Muscle layer of colon (tissue), 2 donors: ENCODE measurements at regions not wholly inside any gene's neighbourhood (a gene's known extent, or its start where the extent isn't known, plus 50 kb on each side); places are given as distances from the start of the nearest gene placed in this dataset.

ENCODE experiments used
- H3K27ac ChIP-seq: one replicate; pipeline ENCODE4 v1.7.0; 2013; ENCODE audit warnings: low read depth, mild to moderate bottlenecking, low read length, moderate library complexity
- H3K27me3 ChIP-seq, 2 donors: one replicate each; pipeline ENCODE4 v1.7.0; 2013; ENCODE audit warnings: low read length in 2 of 2, mild to moderate bottlenecking in 2 of 2; ENCODE audit not compliant: insufficient read depth in 2 of 2, control insufficient read depth in 1 of 2
- H3K36me3 ChIP-seq: one replicate; pipeline ENCODE4 v1.7.0; 2013; ENCODE audit warnings: mild to moderate bottlenecking, low read length; ENCODE audit not compliant: insufficient read depth
- H3K4me1 ChIP-seq: one replicate; pipeline ENCODE4 v1.7.0; 2013; ENCODE audit warnings: mild to moderate bottlenecking, low read length; ENCODE audit not compliant: insufficient read depth
- H3K4me3 ChIP-seq, 2 donors: one replicate each; pipeline ENCODE4 v1.7.0; 2013; ENCODE audit warnings: low read length in 2 of 2, low read depth in 1 of 2, mild to moderate bottlenecking in 1 of 2, moderate library complexity in 1 of 2
- H3K9ac ChIP-seq: one replicate; pipeline ENCODE4 v1.7.0; 2013; ENCODE audit warnings: low read length
- H3K9me3 ChIP-seq: one replicate; pipeline ENCODE4 v1.7.0; 2013; ENCODE audit warnings: mild to moderate bottlenecking, low read length
- donor health status: abdominal sarcoma.
- donor health status: Adenocarcinoma of cecum.

- H3K27ac ChIP-seq, result no peak overlapping the region
- H3K36me3 ChIP-seq, result no peaks in the 10 kb centered on the region
- H3K4me3 ChIP-seq, result no peak overlapping the region
- H3K9me3 ChIP-seq, result no peaks in the 10 kb centered on the region
- no peak overlapping the region for H3K9ac ChIP-seq
- H3K4me1 ChIP-seq, result peaks cover 20% of the 10 kb centered on the region
- no peaks in the 10 kb centered on the region for H3K27me3 ChIP-seq
Observed at GRCh38 chr1:59184365-59184905, 112.5 kb upstream of the FGGY start.

- H3K36me3 ChIP-seq, result no peaks in the 10 kb centered on the region
- H3K27ac ChIP-seq, result no peak overlapping the region
- no peaks in the 10 kb centered on the region for H3K9me3 ChIP-seq
Observed at GRCh38 chr1:59185163-59185860, 111.6 kb upstream of the FGGY start.

GRCh38 chr1:59186656-59187055 lies 110.2 kb upstream of the FGGY start:
- H3K27ac ChIP-seq, result no peak overlapping the region
- no peak overlapping the region for H3K9ac ChIP-seq
- no peak overlapping the region for H3K4me3 ChIP-seq
- no peaks in the 10 kb centered on the region for H3K27me3 ChIP-seq
- no peaks in the 10 kb centered on the region for H3K9me3 ChIP-seq
- no peaks in the 10 kb centered on the region for H3K4me1 ChIP-seq
- no peaks in the 10 kb centered on the region for H3K36me3 ChIP-seq

More at GRCh38 chr1:59185163-59185860, 111.6 kb upstream of the FGGY start:
- Histone ChIP-seq H3K4me1 (peaks cover 11% of the 10 kb centered on the region), H3K9ac (no peak overlapping the region), H3K4me3 (no peak overlapping the region), H3K27me3 (no peaks in the 10 kb centered on the region)

- no peak overlapping the region for H3K9ac ChIP-seq
- no peaks in the 10 kb centered on the region for H3K4me1 ChIP-seq
- no peaks in the 10 kb centered on the region for H3K9me3 ChIP-seq
- H3K4me3 ChIP-seq, result no peak overlapping the region
- no peak overlapping the region for H3K27ac ChIP-seq
- no peaks in the 10 kb centered on the region for H3K27me3 ChIP-seq
- no peaks in the 10 kb centered on the region for H3K36me3 ChIP-seq
Observed at GRCh38 chr1:59188413-59189213, 108.3 kb upstream of the FGGY start.

GRCh38 chr1:59193443-59194093 lies 103.3 kb upstream of the FGGY start:
- peaks cover 5% of the 10 kb centered on the region for H3K4me1 ChIP-seq
- no peak overlapping the region for H3K27ac ChIP-seq
- H3K9ac ChIP-seq, result no peak overlapping the region
- no peaks in the 10 kb centered on the region for H3K36me3 ChIP-seq
- no peaks in the 10 kb centered on the region for H3K9me3 ChIP-seq
- no peaks in the 10 kb centered on the region for H3K27me3 ChIP-seq
- no peak overlapping the region for H3K4me3 ChIP-seq

GRCh38 chr1:59194621-59195020 lies 102.3 kb upstream of the FGGY start:
- Histone ChIP-seq H3K27ac (no peak overlapping the region), H3K36me3 (no peaks in the 10 kb centered on the region), H3K9me3 (no peaks in the 10 kb centered on the region), H3K9ac (no peak overlapping the region), H3K4me1 (peaks cover 8% of the 10 kb centered on the region), H3K27me3 (no peaks in the 10 kb centered on the region), H3K4me3 (no peak overlapping the region)

GRCh38 chr1:59195151-59195550 lies 101.7 kb upstream of the FGGY start:
- H3K4me1 ChIP-seq, result peaks cover 8% of the 10 kb centered on the region
- H3K36me3 ChIP-seq, result no peaks in the 10 kb centered on the region
- no peak overlapping the region for H3K27ac ChIP-seq
- H3K9ac ChIP-seq, result no peak overlapping the region
- no peaks in the 10 kb centered on the region for H3K27me3 ChIP-seq
- no peak overlapping the region for H3K4me3 ChIP-seq
- H3K9me3 ChIP-seq, result no peaks in the 10 kb centered on the region

GRCh38 chr1:59198564-59198963 lies 98.3 kb upstream of the FGGY start:
- no peak overlapping the region for H3K4me3 ChIP-seq
- H3K4me1 ChIP-seq, result peaks cover 8% of the 10 kb centered on the region
- no peaks in the 10 kb centered on the region for H3K9me3 ChIP-seq
- H3K36me3 ChIP-seq, result no peaks in the 10 kb centered on the region
- H3K27ac ChIP-seq, result no peak overlapping the region
- H3K27me3 ChIP-seq, result no peaks in the 10 kb centered on the region
- H3K9ac ChIP-seq, result no peak overlapping the region

- Histone ChIP-seq H3K27ac (no peak overlapping the region), H3K9me3 (no peaks in the 10 kb centered on the region), H3K4me1 (peaks cover 13% of the 10 kb centered on the region), H3K27me3 (no peaks in the 10 kb centered on the region), H3K4me3 (no peak overlapping the region), H3K9ac (no peak overlapping the region), H3K36me3 (no peaks in the 10 kb centered on the region)
Observed at GRCh38 chr1:59199147-59199546, 97.7 kb upstream of the FGGY start.

GRCh38 chr1:59199719-59200376 lies 97.0 kb upstream of the FGGY start:
- Histone ChIP-seq H3K36me3 (no peaks in the 10 kb centered on the region), H3K9me3 (peaks cover 1% of the 10 kb centered on the region), H3K9ac (no peak overlapping the region), H3K27me3 (no peaks in the 10 kb centered on the region), H3K27ac (no peak overlapping the region), H3K4me3 (no peak overlapping the region), H3K4me1 (peaks cover 14% of the 10 kb centered on the region)

- Histone ChIP-seq H3K27ac (no peak overlapping the region), H3K27me3 (no peaks in the 10 kb centered on the region), H3K4me1 (peaks cover 14% of the 10 kb centered on the region), H3K9ac (no peak overlapping the region), H3K9me3 (peaks cover 4% of the 10 kb centered on the region), H3K36me3 (no peaks in the 10 kb centered on the region), H3K4me3 (no peak overlapping the region)
Observed at GRCh38 chr1:59201341-59201740, 95.6 kb upstream of the FGGY start.
